ENCODE measurements at regions not wholly inside any gene's neighbourhood (a gene's known extent, or its start where the extent isn't known, plus 50 kb on each side); places are given as distances from the start of the nearest gene placed in this dataset.

DNA sequence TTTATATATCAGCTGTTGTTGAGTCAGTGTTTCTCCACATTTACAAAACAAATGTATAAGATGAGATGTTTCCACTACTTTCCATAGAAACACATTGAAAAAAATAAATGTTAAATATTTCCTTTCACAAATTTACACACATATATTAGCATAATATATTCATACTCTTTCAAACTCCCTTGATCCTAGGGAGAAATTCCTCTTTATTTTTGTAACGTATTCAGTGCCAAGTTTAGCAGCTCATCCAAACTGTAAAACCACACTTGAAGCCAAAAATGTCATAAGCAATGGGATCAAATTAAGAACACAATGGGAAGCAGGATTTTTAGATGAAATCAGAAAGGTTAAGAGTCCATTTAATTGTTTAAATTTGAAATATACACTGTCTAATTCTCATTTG is 381.1 kb upstream of the MAD2L1 start:
- Histone ChIP-seq H3K27me3 (ENCODE audit: insufficient read depth) (no peaks in the 10 kb centered on the region), H3K36me3 (replicated peaks in 1 of 2; ENCODE audit: control insufficient read depth in 1 of 2, insufficient read depth in 2 of 2, low read length in 1 of 2) (no peaks in the 10 kb centered on the region), H2AFZ (ENCODE audit: low read depth) (no peak overlapping the region), H3K9ac (no peak overlapping the region), H3K27ac (ENCODE audit: low read depth in 2 of 2, low read length in 1 of 2) (no peak overlapping the region), H3K9me3 (no peaks in the 10 kb centered on the region), H3K4me2 (no peak overlapping the region), H3F3A (replicated peaks; ENCODE audit: insufficient read depth) (no peaks in the 10 kb centered on the region), H3K79me2 (ENCODE audit: insufficient read depth) (no peaks in the 10 kb centered on the region), H3K9me2 (no peaks in the 10 kb centered on the region), H4K20me1 (ENCODE audit: insufficient read depth) (no peaks in the 10 kb centered on the region), H3K4me3 (ENCODE audit: low read depth in 2 of 2, low read length in 1 of 2) (no peak overlapping the region), H3K4me1 (ENCODE audit: control insufficient read depth in 1 of 2, insufficient read depth in 2 of 2, low read depth in 1 of 2, low read length in 1 of 2) (no peaks in the 10 kb centered on the region)
- 11% methylated on average over 1 of the region's 1 CpG for WGBS (ENCODE audit: low lambda C conversion rate)
- DNase-seq, result no peak
- ChIA-PET CTCF (no interaction called here), POLR2A (no interaction called here)
- TF ChIP-seq ELF1 (IDR thresholded peaks at IDR 0.05) (no peak), USF2 (IDR thresholded peaks at IDR 0.05; ENCODE audit: borderline replicate concordance, low read depth, low read length) (no peak), GATA2 (CRISPR knock-in tag; IDR thresholded peaks at IDR 0.05) (no peak)

- H3K27me3 ChIP-seq (ENCODE audit: insufficient read depth), result no peaks in the 10 kb centered on the region
- no peak overlapping the region for H3K4me3 ChIP-seq (ENCODE audit: low read depth in 2 of 2, low read length in 1 of 2)
- CTCF ChIA-PET, result no interaction called here
- no peaks in the 10 kb centered on the region for H3F3A ChIP-seq (replicated peaks; ENCODE audit: insufficient read depth)
- no peaks in the 10 kb centered on the region for H4K20me1 ChIP-seq (ENCODE audit: insufficient read depth)
- WGBS (ENCODE audit: low lambda C conversion rate), result 30% methylated on average over 1 of the region's 1 CpG
- H3K36me3 ChIP-seq (replicated peaks in 1 of 2; ENCODE audit: control insufficient read depth in 1 of 2, insufficient read depth in 2 of 2, low read length in 1 of 2), result no peaks in the 10 kb centered on the region
- peak overlapping the region; percentile 11; the same call in 1 of the 2 replicates for H3K4me2 ChIP-seq
- no peaks in the 10 kb centered on the region for H3K4me1 ChIP-seq (ENCODE audit: control insufficient read depth in 1 of 2, insufficient read depth in 2 of 2, low read depth in 1 of 2, low read length in 1 of 2)
- H3K9ac ChIP-seq, result no peak overlapping the region
- no peaks in the 10 kb centered on the region for H3K9me3 ChIP-seq
- no peak overlapping the region for H3K27ac ChIP-seq (ENCODE audit: low read depth in 2 of 2, low read length in 1 of 2)
- H2AFZ ChIP-seq (ENCODE audit: low read depth), result no peak overlapping the region
- H3K9me2 ChIP-seq, result no peaks in the 10 kb centered on the region
- no peak for DNase-seq
- no peaks in the 10 kb centered on the region for H3K79me2 ChIP-seq (ENCODE audit: insufficient read depth)
- POLR2A ChIA-PET, result no interaction called here
- TF ChIP-seq PBX3 (IDR thresholded peaks at IDR 0.05) (no peak), RXRA (IDR thresholded peaks at IDR 0.05; ENCODE audit: borderline replicate concordance, low read depth) (no peak), RCOR1 (IDR thresholded peaks at IDR 0.05; ENCODE audit: low read length) (no peak), MXI1 (IDR thresholded peaks at IDR 0.05; ENCODE audit: low read depth, low read length) (no peak), SMC3 (IDR thresholded peaks at IDR 0.05; ENCODE audit: low read depth, low read length) (no peak), NRF1 (IDR thresholded peaks at IDR 0.05; ENCODE audit: low read depth, low read length) (no peak), POLR2AphosphoS5 (IDR thresholded peaks at IDR 0.05; ENCODE audit: low read depth, low read length) (no peak), IRF3 (IDR thresholded peaks at IDR 0.05; ENCODE audit: low read depth, low read length) (no peak), TAF1 (IDR thresholded peaks at IDR 0.05; ENCODE audit: borderline replicate concordance, low read depth, low read length) (no peak), EZH2phosphoT487 (IDR thresholded peaks at IDR 0.05; ENCODE audit: borderline replicate concordance, low read depth) (no peak), GATA2 (CRISPR knock-in tag; IDR thresholded peaks at IDR 0.05) (no peak), ZBTB33 (IDR thresholded peaks at IDR 0.05; ENCODE audit: borderline replicate concordance, low read depth) (no peak), CHD2 (IDR thresholded peaks at IDR 0.05; ENCODE audit: low read length, partially characterized antibody) (no peak), FOXM1 (IDR thresholded peaks at IDR 0.05; ENCODE audit: low read depth) (no peak), TEAD4 (IDR thresholded peaks at IDR 0.05; ENCODE audit: borderline replicate concordance, insufficient read depth) (no peak), NFIC (IDR thresholded peaks at IDR 0.05; ENCODE audit: borderline replicate concordance) (no peak), RFX5 (IDR thresholded peaks at IDR 0.05; ENCODE audit: low read length) (no peak)
- TF ChIP-seq, protein P1, sequence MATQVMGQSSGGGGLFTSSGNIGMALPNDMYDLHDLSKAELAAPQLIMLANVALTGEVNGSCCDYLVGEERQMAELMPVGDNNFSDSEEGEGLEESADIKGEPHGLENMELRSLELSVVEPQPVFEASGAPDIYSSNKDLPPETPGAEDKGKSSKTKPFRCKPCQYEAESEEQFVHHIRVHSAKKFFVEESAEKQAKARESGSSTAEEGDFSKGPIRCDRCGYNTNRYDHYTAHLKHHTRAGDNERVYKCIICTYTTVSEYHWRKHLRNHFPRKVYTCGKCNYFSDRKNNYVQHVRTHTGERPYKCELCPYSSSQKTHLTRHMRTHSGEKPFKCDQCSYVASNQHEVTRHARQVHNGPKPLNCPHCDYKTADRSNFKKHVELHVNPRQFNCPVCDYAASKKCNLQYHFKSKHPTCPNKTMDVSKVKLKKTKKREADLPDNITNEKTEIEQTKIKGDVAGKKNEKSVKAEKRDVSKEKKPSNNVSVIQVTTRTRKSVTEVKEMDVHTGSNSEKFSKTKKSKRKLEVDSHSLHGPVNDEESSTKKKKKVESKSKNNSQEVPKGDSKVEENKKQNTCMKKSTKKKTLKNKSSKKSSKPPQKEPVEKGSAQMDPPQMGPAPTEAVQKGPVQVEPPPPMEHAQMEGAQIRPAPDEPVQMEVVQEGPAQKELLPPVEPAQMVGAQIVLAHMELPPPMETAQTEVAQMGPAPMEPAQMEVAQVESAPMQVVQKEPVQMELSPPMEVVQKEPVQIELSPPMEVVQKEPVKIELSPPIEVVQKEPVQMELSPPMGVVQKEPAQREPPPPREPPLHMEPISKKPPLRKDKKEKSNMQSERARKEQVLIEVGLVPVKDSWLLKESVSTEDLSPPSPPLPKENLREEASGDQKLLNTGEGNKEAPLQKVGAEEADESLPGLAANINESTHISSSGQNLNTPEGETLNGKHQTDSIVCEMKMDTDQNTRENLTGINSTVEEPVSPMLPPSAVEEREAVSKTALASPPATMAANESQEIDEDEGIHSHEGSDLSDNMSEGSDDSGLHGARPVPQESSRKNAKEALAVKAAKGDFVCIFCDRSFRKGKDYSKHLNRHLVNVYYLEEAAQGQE (IDR thresholded peaks at IDR 0.05; ENCODE audit: low read depth, low read length), result no peak
Observed at GRCh38 chr4:120446051-120446567, 379.5 kb upstream of the MAD2L1 start.
